HEK293 (cell line): ENCODE measurements at regions not wholly inside any gene's neighbourhood (a gene's known extent, or its start where the extent isn't known, plus 50 kb on each side); places are given as distances from the start of the nearest gene placed in this dataset.

Experiments used
- CTCF ChIA-PET: fragments of 350-600 bp; formaldehyde crosslinking; extraction: SDS; loops from one replicate; lab custom pipeline; 2021; ENCODE audit warnings: antibody characterized with exemption; lab: Yijun Ruan, JAX
- POLR2A ChIA-PET: fragments of 300-600 bp; formaldehyde crosslinking; extraction: SDS; loops from one replicate; lab custom pipeline; 2020; ENCODE audit warnings: antibody characterized with exemption, inconsistent platforms; lab: Yijun Ruan, JAX
- H3K27ac ChIP-seq: fragments of 200-500 bp; sonication (Bioruptor generic); 2 replicates; pipeline ENCODE4 v1.5.1; 2014; ENCODE audit warnings: low read depth, low read length, control low read depth, inconsistent platforms; ENCODE audit errors: extremely low read depth
- H3K36me3 ChIP-seq, 2 experiments: fragments of 200-500 bp in 1 of 2; sonication (Bioruptor generic) in 1 of 2; 1 replicate in 1 of 2; 2 replicates in 1 of 2; pipeline ENCODE4 v1.5.1; 2014 to 2017; ENCODE audit warnings: inconsistent platforms in 2 of 2, low read length in 2 of 2; ENCODE audit not compliant: control insufficient read depth in 2 of 2, insufficient read depth in 1 of 2
- H3K4me1 ChIP-seq: fragments of 200-500 bp; sonication (Bioruptor generic); 2 replicates; pipeline ENCODE4 v1.5.1; 2014; ENCODE audit warnings: mild to moderate bottlenecking, low read length, inconsistent platforms; ENCODE audit not compliant: control insufficient read depth, insufficient read depth
- H3K4me3 ChIP-seq: 2 replicates; pipeline ENCODE4 v1.5.1; 2011; ENCODE audit warnings: low read depth, mild to moderate bottlenecking, control low read depth, low read length, moderate library complexity
- H3K9me3 ChIP-seq: fragments of 200-500 bp; sonication (Bioruptor generic); 2 replicates; pipeline ENCODE4 v1.5.1; 2014; ENCODE audit warnings: low read depth, low read length, inconsistent platforms; ENCODE audit not compliant: control insufficient read depth, insufficient read depth
- GFI1B ChIP-seq: fragments of 450-650 bp; formaldehyde crosslinking; IDR thresholded peaks from 2 replicates; pipeline ENCODE4 v1.5.1; 2016; ENCODE audit warnings: missing biosample characterization, missing genetic modification characterization
- KLF16 ChIP-seq: fragments of 450-650 bp; formaldehyde crosslinking; IDR thresholded peaks from 2 replicates; pipeline ENCODE4 v1.5.1; 2017; ENCODE audit warnings: missing biosample characterization, missing genetic modification characterization
- MEIS1 ChIP-seq: sonication (generic); formaldehyde crosslinking; IDR thresholded peaks from 2 replicates; pipeline ENCODE4 v1.8.1; 2022; ENCODE audit warnings: missing genetic modification reagents, mild to moderate bottlenecking, borderline replicate concordance
- ZBTB20 ChIP-seq: fragments of 450-650 bp; formaldehyde crosslinking; IDR thresholded peaks from 2 replicates; pipeline ENCODE4 v1.5.1; 2016; ENCODE audit warnings: missing biosample characterization, missing genetic modification characterization
- ZIC2 ChIP-seq: fragments of 450-650 bp; formaldehyde crosslinking; IDR thresholded peaks from 2 replicates; pipeline ENCODE4 v1.5.1; 2016; ENCODE audit warnings: missing biosample characterization, missing genetic modification characterization
- ZNF112 ChIP-seq: fragments of 450-650 bp; formaldehyde crosslinking; IDR thresholded peaks from 2 replicates; pipeline ENCODE4 v1.5.0; 2017; ENCODE audit warnings: missing biosample characterization, missing genetic modification characterization
- ZNF133 ChIP-seq: fragments of 450-650 bp; formaldehyde crosslinking; IDR thresholded peaks from 2 replicates; pipeline ENCODE4 v1.5.1; 2016; ENCODE audit warnings: missing biosample characterization, missing genetic modification characterization
- ZNF140 ChIP-seq: fragments of 450-650 bp; formaldehyde crosslinking; IDR thresholded peaks from 2 replicates; pipeline ENCODE4 v1.5.1; 2016; ENCODE audit warnings: missing biosample characterization, missing genetic modification characterization
- ZNF211 ChIP-seq: fragments of 450-650 bp; formaldehyde crosslinking; IDR thresholded peaks from 2 replicates; pipeline ENCODE4 v1.5.1; 2016; ENCODE audit warnings: low read depth, missing biosample characterization, missing genetic modification characterization
- ZNF560 ChIP-seq: fragments of 450-650 bp; formaldehyde crosslinking; IDR thresholded peaks from 2 replicates; pipeline ENCODE4 v1.5.1; 2017; ENCODE audit warnings: missing biosample characterization, missing genetic modification characterization, borderline replicate concordance
- ZNF585B ChIP-seq: fragments of 450-650 bp; formaldehyde crosslinking; IDR thresholded peaks from 2 replicates; pipeline ENCODE4 v1.5.1; 2016; ENCODE audit warnings: missing biosample characterization, missing genetic modification characterization
- ZNF670 ChIP-seq: fragments of 450-650 bp; formaldehyde crosslinking; IDR thresholded peaks from 2 replicates; pipeline ENCODE4 v1.5.1; 2016; ENCODE audit warnings: missing biosample characterization, missing genetic modification characterization, low read depth
- ZNF747 ChIP-seq: fragments of 450-650 bp; formaldehyde crosslinking; IDR thresholded peaks from 2 replicates; pipeline ENCODE4 v1.5.1; 2016; ENCODE audit warnings: missing biosample characterization, missing genetic modification characterization
- TF ChIP-seq, protein P1 (sequence below): fragments of 450-650 bp; formaldehyde crosslinking; IDR thresholded peaks from 2 replicates; pipeline ENCODE4 v1.5.1; 2016; ENCODE audit warnings: missing biosample characterization, missing genetic modification characterization
- TF ChIP-seq, protein P2 (sequence below): fragments of 450-650 bp; formaldehyde crosslinking; IDR thresholded peaks from 2 replicates; pipeline ENCODE4 v1.5.1; 2016; ENCODE audit warnings: missing biosample characterization, missing genetic modification characterization
- TF ChIP-seq, protein P3 (sequence below): fragments of 450-650 bp; formaldehyde crosslinking; IDR thresholded peaks from 2 replicates; pipeline ENCODE4 v1.5.1; 2016; ENCODE audit warnings: missing biosample characterization, missing genetic modification characterization
- TF ChIP-seq, protein P4 (sequence below): fragments of 450-650 bp; formaldehyde crosslinking; IDR thresholded peaks from 2 replicates; pipeline ENCODE4 v1.5.1; 2016; ENCODE audit warnings: missing biosample characterization, missing genetic modification characterization

DNA sequence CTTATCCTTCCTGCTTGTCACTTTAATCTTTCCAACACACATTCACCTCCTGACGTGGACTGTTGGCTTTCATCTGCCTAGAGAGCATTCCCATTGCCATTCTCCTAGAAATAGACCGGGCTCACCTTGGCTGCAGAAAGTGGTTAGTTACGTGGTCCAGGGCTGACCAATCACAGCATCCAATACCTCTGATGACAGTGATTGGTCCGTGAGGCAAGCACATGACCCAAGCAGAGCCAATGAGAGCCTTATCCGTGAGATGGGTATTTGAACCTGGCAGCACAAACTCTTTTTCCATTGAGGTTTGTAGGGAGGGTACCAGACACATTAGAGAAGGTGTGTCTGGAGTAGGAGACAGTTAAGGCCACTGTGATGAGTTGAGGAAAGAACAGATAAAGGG is 85.8 kb downstream of the MIAT start:
- ChIA-PET CTCF (no interaction called here), POLR2A (no interaction called here)
- H3K4me1 ChIP-seq = no peaks in the 10 kb centered on the region
- no peak overlapping the region for H3K27ac ChIP-seq
- TF ChIP-seq ZNF140 (tag by site-specific recombination) (no peak), KLF16 (tag by site-specific recombination) (no peak), ZNF211 (tag by site-specific recombination) (no peak), GFI1B (tag by site-specific recombination) (no peak), ZNF670 (tag by site-specific recombination) (no peak), MEIS1 (no peak), ZNF560 (tag by site-specific recombination) (no peak), ZNF133 (tag by site-specific recombination) (no peak), ZNF747 (tag by site-specific recombination) (no peak), ZIC2 (tag by site-specific recombination) (no peak)
- TF ChIP-seq, protein P1, sequence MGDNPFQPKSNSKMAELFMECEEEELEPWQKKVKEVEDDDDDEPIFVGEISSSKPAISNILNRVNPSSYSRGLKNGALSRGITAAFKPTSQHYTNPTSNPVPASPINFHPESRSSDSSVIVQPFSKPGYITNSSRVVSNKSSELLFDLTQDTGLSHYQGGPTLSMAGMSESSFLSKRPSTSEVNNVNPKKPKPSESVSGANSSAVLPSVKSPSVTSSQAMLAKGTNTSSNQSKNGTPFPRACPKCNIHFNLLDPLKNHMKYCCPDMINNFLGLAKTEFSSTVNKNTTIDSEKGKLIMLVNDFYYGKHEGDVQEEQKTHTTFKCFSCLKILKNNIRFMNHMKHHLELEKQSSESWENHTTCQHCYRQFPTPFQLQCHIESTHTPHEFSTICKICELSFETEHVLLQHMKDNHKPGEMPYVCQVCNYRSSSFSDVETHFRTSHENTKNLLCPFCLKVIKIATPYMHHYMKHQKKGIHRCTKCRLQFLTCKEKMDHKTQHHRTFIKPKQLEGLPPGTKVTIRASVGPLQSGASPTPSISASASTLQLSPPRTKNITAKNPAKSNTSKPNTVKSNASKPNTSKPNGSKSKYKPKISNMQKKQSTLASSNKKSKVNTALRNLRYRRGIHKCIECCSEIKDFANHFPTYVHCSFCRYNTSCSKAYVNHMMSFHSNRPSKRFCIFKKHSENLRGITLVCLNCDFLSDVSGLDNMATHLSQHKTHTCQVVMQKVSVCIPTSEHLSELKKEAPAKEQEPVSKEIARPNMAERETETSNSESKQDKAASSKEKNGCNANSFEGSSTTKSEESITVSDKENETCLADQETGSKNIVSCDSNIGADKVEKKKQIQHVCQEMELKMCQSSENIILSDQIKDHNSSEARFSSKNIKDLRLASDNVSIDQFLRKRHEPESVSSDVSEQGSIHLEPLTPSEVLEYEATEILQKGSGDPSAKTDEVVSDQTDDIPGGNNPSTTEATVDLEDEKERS (tag by site-specific recombination) = no peak
- TF ChIP-seq, protein P2, sequence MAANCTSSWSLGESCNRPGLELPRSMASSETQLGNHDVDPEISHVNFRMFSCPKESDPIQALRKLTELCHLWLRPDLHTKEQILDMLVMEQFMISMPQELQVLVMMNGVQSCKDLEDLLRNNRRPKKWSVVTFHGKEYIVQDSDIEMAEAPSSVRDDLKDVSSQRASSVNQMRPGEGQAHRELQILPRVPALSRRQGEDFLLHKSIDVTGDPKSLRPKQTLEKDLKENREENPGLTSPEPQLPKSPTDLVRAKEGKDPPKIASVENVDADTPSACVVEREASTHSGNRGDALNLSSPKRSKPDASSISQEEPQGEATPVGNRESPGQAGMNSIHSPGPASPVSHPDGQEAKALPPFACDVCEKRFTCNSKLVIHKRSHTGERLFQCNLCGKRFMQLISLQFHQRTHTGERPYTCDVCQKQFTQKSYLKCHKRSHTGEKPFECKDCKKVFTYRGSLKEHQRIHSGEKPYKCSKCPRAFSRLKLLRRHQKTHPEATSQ (tag by site-specific recombination) = no peak
- TF ChIP-seq, protein P3, sequence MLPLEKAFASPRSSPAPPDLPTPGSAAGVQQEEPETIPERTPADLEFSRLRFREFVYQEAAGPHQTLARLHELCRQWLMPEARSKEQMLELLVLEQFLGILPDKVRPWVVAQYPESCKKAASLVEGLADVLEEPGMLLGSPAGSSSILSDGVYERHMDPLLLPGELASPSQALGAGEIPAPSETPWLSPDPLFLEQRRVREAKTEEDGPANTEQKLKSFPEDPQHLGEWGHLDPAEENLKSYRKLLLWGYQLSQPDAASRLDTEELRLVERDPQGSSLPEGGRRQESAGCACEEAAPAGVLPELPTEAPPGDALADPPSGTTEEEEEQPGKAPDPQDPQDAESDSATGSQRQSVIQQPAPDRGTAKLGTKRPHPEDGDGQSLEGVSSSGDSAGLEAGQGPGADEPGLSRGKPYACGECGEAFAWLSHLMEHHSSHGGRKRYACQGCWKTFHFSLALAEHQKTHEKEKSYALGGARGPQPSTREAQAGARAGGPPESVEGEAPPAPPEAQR (tag by site-specific recombination) = no peak
- TF ChIP-seq, protein P4, sequence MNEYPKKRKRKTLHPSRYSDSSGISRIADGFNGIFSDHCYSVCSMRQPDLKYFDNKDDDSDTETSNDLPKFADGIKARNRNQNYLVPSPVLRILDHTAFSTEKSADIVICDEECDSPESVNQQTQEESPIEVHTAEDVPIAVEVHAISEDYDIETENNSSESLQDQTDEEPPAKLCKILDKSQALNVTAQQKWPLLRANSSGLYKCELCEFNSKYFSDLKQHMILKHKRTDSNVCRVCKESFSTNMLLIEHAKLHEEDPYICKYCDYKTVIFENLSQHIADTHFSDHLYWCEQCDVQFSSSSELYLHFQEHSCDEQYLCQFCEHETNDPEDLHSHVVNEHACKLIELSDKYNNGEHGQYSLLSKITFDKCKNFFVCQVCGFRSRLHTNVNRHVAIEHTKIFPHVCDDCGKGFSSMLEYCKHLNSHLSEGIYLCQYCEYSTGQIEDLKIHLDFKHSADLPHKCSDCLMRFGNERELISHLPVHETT = no peak
- H3K4me3 ChIP-seq = no peak overlapping the region
- no peaks in the 10 kb centered on the region for H3K36me3 ChIP-seq
- no peaks in the 10 kb centered on the region for H3K9me3 ChIP-seq

DNA sequence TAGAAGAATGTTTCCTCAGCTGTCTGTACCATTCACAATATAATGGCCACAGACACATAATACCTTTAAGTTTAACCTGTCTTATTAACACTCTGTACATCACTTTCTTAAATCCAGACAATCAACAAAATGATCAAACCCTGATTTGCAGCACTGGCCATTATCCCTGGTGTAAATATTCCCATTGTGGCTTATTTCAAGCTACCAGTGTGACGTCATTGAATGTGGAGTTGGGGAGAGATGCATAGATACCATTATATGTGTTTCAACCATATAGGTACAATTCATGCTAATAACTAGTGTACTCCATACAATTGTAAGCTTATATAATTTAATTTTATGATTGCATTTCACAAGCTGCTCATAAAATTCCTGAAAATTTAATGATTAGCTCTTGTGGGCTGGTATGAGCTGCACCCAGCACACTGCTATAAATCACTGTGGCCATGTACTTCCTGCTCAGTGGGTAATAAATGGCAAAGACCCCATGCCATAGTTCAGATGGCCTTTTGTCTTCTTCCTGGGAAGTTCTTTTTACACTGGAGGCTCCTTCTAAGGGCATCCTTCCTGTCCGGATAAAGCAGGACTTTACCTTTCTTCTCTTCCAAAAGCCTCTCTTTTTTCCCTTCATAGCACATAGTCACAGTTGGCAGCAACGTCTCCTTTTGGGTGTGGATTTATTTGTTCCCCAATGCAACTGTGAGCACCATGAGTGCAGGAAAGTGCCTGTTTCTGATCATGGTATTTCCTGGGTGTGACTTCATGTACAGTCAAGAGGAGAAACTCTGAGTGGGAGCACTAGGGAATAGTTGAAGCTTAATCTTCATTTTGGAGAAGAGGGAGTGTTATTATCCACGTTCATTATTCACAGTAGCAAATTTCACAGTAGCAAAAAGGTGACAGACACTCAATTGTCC is 87.8 kb downstream of the MIAT start:
- H3K9me3 ChIP-seq = no peaks in the 10 kb centered on the region
- peak; percentile 83 for TF ChIP-seq ZNF112 (tag by site-specific recombination)
- no peak for TF ChIP-seq ZBTB20
- no peak for TF ChIP-seq ZNF585B (tag by site-specific recombination)
- TF ChIP-seq, all 188 proteins: peak for 1
- Histone ChIP-seq H3K27ac (no peak overlapping the region), H3K4me1 (no peaks in the 10 kb centered on the region), H3K36me3 (no peaks in the 10 kb centered on the region), H3K4me3 (no peak overlapping the region)
- POLR2A ChIA-PET = no interaction called here
- CTCF ChIA-PET = interaction anchor here (0.6 to 1.3 kb wide), 3 partner anchors 11 to 164 kb away, joined by 3 to 7 read pairs (median 3); no protein-coding TSS in a partner anchor
